HS-5 (cell line): ENCODE measurements at regions not wholly inside any gene's neighbourhood (a gene's known extent, or its start where the extent isn't known, plus 50 kb on each side); places are given as distances from the start of the nearest gene placed in this dataset.
"Not testable (repeated sequence)": the region's sequence is repeated elsewhere in the genome, so short reads cannot be mapped to it uniquely, and the experiment has no call there.

Experiments
- DNase-seq: peaks from one replicate; pipeline ENCODE4 v3.0.0-alpha.2; 2012; ENCODE audit warnings: low read depth

- DNase-seq = no peak
Observed at GRCh38 chr3:166322391-166322790, 485.2 kb upstream of the BCHE start.

GRCh38 chr3:166307756-166308350 is 470.6 kb upstream of the BCHE start:
- DNase-seq = no peak

- DNase-seq = no peak
Observed at GRCh38 chr3:166304584-166304983, 467.4 kb upstream of the BCHE start.

- DNase-seq = no peak
Observed at GRCh38 chr3:166303681-166304080, 466.5 kb upstream of the BCHE start.

- DNase-seq = no peak
Observed at GRCh38 chr3:166302331-166302730, 465.1 kb upstream of the BCHE start.

- DNase-seq = no peak
Observed at GRCh38 chr3:166296179-166296783, 459.1 kb upstream of the BCHE start.

- DNase-seq = no peak
Observed at GRCh38 chr3:166291186-166291955, 454.1 kb upstream of the BCHE start.

- DNase-seq = peak; percentile 34
Observed at GRCh38 chr3:166285001-166285400, 447.8 kb upstream of the BCHE start.

- DNase-seq = peak; percentile 78
Observed at GRCh38 chr3:166283840-166284239, 446.6 kb upstream of the BCHE start.

GRCh38 chr3:166282931-166283330 is 445.7 kb upstream of the BCHE start:
- no peak for DNase-seq

GRCh38 chr3:166279636-166280035 is 442.4 kb upstream of the BCHE start:
- no peak for DNase-seq

GRCh38 chr3:166275024-166275390 is 437.8 kb upstream of the BCHE start:
- no peak for DNase-seq

GRCh38 chr3:166274351-166275023 is 437.3 kb upstream of the BCHE start:
- DNase-seq = peak; percentile 48

- DNase-seq = no peak
Observed at GRCh38 chr3:166270429-166270828, 433.2 kb upstream of the BCHE start.

GRCh38 chr3:166265153-166265552 is 427.9 kb upstream of the BCHE start:
- no peak for DNase-seq

- DNase-seq = no peak
Observed at GRCh38 chr3:166263460-166263859, 426.2 kb upstream of the BCHE start.

- not testable (repeated sequence) for DNase-seq
Observed at GRCh38 chr3:166258293-166258850, 421.1 kb upstream of the BCHE start.

- DNase-seq = no peak
Observed at GRCh38 chr3:166257715-166258114, 420.5 kb upstream of the BCHE start.

GRCh38 chr3:166248784-166249183 is 411.6 kb upstream of the BCHE start:
- DNase-seq = no peak

- no peak for DNase-seq
Observed at GRCh38 chr3:166243511-166243910, 406.3 kb upstream of the BCHE start.

- DNase-seq = no peak
Observed at GRCh38 chr3:166223120-166223519, 385.9 kb upstream of the BCHE start.

GRCh38 chr3:166211451-166211850 is 374.2 kb upstream of the BCHE start:
- DNase-seq = no peak

GRCh38 chr3:166209701-166210100 is 372.5 kb upstream of the BCHE start:
- no peak for DNase-seq
